Right lobe of liver (tissue), 4 donors: ENCODE measurements at regions not wholly inside any gene's neighbourhood (a gene's known extent, or its start where the extent isn't known, plus 50 kb on each side); places are given as distances from the start of the nearest gene placed in this dataset.

Source experiments
- POLR2A ChIP-seq: fragments of 450-650 bp; IDR thresholded peaks from one replicate; pipeline ENCODE4 v1.6.1; 2017; ENCODE audit warnings: antibody characterized with exemption, mild to moderate bottlenecking
- TF ChIP-seq, protein P1 (sequence below), 4 donors: fragments of 200-600 bp in 3 of 4; fragments of 450-650 bp in 1 of 4; IDR thresholded peaks; one replicate each; pipeline versions ENCODE4 v1.5.1 to v1.8.0; 2016 to 2022; ENCODE audit warnings: antibody characterized with exemption in 4 of 4, mild to moderate bottlenecking in 2 of 4
- donor health status: DM: no; HTN: no; CAD: no.
- donor health status: DM: no; HTN: no; CAD: no.
- donor health status: DM: no; HTN: yes; CAD: no.

- TF ChIP-seq, protein P1, sequence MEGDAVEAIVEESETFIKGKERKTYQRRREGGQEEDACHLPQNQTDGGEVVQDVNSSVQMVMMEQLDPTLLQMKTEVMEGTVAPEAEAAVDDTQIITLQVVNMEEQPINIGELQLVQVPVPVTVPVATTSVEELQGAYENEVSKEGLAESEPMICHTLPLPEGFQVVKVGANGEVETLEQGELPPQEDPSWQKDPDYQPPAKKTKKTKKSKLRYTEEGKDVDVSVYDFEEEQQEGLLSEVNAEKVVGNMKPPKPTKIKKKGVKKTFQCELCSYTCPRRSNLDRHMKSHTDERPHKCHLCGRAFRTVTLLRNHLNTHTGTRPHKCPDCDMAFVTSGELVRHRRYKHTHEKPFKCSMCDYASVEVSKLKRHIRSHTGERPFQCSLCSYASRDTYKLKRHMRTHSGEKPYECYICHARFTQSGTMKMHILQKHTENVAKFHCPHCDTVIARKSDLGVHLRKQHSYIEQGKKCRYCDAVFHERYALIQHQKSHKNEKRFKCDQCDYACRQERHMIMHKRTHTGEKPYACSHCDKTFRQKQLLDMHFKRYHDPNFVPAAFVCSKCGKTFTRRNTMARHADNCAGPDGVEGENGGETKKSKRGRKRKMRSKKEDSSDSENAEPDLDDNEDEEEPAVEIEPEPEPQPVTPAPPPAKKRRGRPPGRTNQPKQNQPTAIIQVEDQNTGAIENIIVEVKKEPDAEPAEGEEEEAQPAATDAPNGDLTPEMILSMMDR (IDR thresholded peaks at IDR 0.05), result no peak
- TF ChIP-seq POLR2A, result no peak
These were observed 146.2 kb upstream of the ZBTB20 start for GRCh38 chr3:115293321-115293720.
